Activated T-helper 1 cell treated with anti-CD3 and anti-CD28 coated beads, Interleukin-12 subunit alpha, Interleukin-12 subunit beta, Interleukin-2, Interleukin-4 antibody, amounts not matched to agents 30 ng/mL and 10 ng/mL and 1 ng/mL, durations not matched to agents 14 hours and 24 hours and 36 hours (primary cell): ENCODE measurements at regions not wholly inside any gene's neighbourhood (a gene's known extent, or its start where the extent isn't known, plus 50 kb on each side); places are given as distances from the start of the nearest gene placed in this dataset.

ENCODE experiments used
- DNase-seq: peaks from one replicate; pipeline ENCODE4 v3.0.0; 2021; ENCODE audit warnings: low spot score
- H3K27ac Mint-ChIP-seq: one replicate; pipeline ENCODE4 v1.8.0; 2021; ENCODE audit warnings: mild to moderate bottlenecking, mixed read lengths
- H3K27me3 Mint-ChIP-seq: one replicate; pipeline ENCODE4 v1.8.0; 2022; ENCODE audit warnings: mild to moderate bottlenecking, moderate library complexity, mixed read lengths; ENCODE audit not compliant: insufficient read depth
- H3K36me3 Mint-ChIP-seq: one replicate; pipeline ENCODE4 v1.8.0; 2021; ENCODE audit warnings: low read depth, mixed read lengths
- H3K4me1 Mint-ChIP-seq: one replicate; pipeline ENCODE4 v1.8.0; 2021; ENCODE audit warnings: low read depth, mixed read lengths
- H3K4me3 Mint-ChIP-seq: one replicate; pipeline ENCODE4 v1.8.0; 2021; ENCODE audit warnings: mild to moderate bottlenecking, moderate library complexity, mixed read lengths
- H3K9me3 Mint-ChIP-seq: one replicate; pipeline ENCODE4 v1.8.0; 2021; ENCODE audit warnings: mixed read lengths
- intact Hi-C: fragments of 100-400 bp; cut with micrococcal nuclease; formaldehyde crosslinking; loops from one replicate; pipeline ENCODE4 v1.15.1; 2024

DNA sequence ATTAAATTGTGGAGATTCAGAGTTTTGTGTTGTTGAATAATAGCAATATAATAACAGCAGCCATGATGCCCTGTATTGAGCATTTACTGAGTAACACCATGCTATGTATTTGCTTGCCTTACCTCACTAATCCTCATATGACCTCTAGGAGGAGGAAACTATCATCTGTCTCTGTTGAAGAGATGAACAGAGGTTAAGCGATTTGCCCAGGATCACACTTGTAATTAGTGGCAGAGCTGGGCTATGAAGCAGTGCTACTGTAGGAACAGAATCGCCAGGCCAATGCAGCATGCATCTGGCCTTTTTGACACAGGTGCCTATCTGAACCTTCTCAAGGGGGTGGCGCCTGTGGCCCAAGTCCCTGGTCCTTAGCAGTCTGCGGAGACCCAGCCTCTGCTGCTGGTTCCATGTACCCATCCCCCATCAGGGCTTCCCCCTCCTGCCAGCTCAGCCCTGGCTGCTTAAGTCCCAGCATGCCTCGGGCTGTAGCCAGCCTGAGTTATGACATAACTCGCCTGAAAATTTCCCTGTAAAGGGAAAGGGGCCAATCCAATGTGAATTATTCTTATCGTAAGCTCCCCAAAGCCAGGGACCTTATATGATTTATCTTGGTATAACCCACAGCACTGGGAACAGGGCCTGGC is 50.4 kb upstream of the HS3ST2 start:
- no peaks in the 10 kb centered on the region for H3K9me3 Mint-ChIP-seq
- no peaks in the 10 kb centered on the region for H3K36me3 Mint-ChIP-seq
- H3K4me3 Mint-ChIP-seq = no peak overlapping the region
- no peaks in the 10 kb centered on the region for H3K4me1 Mint-ChIP-seq
- intact Hi-C loops = no loop called here
- no peak for DNase-seq
- peaks cover 2% of the 10 kb centered on the region for H3K27me3 Mint-ChIP-seq
- no peak overlapping the region for H3K27ac Mint-ChIP-seq
